Adrenal gland (tissue), 9 donors: ENCODE measurements at regions not wholly inside any gene's neighbourhood (a gene's known extent, or its start where the extent isn't known, plus 50 kb on each side); places are given as distances from the start of the nearest gene placed in this dataset.

ENCODE experiments used
- DNase-seq, 7 donors: peaks; one replicate each; pipeline ENCODE4 v3.0.0-alpha.2; 2019 to 2020
- H3K27ac ChIP-seq, 5 donors: fragments of 200-600 bp; sonication (generic) in 4 of 5; 1 replicate in 3 of 5; 2 replicates in 2 of 5; pipeline versions ENCODE4 v1.5.1 to v1.8.0; 2016 to 2020; ENCODE audit warnings: mild to moderate bottlenecking in 1 of 5
- H3K27me3 ChIP-seq: fragments of 200-600 bp; 2 replicates; pipeline ENCODE4 v1.8.0; 2021
- H3K36me3 ChIP-seq, 2 donors: fragments of 200-600 bp; replicated peaks in 1 of 2; 1 replicate in 1 of 2; 2 replicates in 1 of 2; pipeline versions ENCODE4 v1.5.1 to v1.8.0; 2018 to 2022
- H3K4me1 ChIP-seq, 2 donors: fragments of 200-600 bp; replicated peaks in 1 of 2; 1 replicate in 1 of 2; 2 replicates in 1 of 2; pipeline versions ENCODE4 v1.5.1 to v1.8.0; 2018 to 2021
- H3K4me3 ChIP-seq, 4 donors: fragments of 200-600 bp; sonication (generic) in 3 of 4; one replicate each; pipeline ENCODE4 v1.5.1; 2016 to 2018
- H3K9me3 ChIP-seq, 3 donors: fragments of 200-600 bp; sonication (generic) in 1 of 3; replicated peaks in 1 of 3; 1 replicate in 2 of 3; 2 replicates in 1 of 3; pipeline versions ENCODE4 v1.5.1 to v1.8.0; 2016 to 2021
- POLR2A ChIP-seq, 2 donors: fragments of 450-650 bp; IDR thresholded peaks; one replicate each; pipeline ENCODE4 v1.6.1; 2017; ENCODE audit warnings: antibody characterized with exemption in 2 of 2, mild to moderate bottlenecking in 2 of 2, moderate library complexity in 1 of 2
- WGBS, 4 donors: extraction: QIAGEN DNeasy Blood & Tissue Kit in 2 of 4; methylation state at CpG; one replicate each; pipeline versions ENCODE4 v1.1.5 to v1.1.7; 2013 to 2017; 5-methylcytosine and 5-hydroxymethylcytosine counted together
- intact Hi-C, 2 donors: fragments of 100-400 bp; cut with DNase I; formaldehyde crosslinking; loops; one replicate each; pipeline versions ENCODE4 v1.14.1 to v1.15.0; 2022 to 2023
- TF ChIP-seq, protein P1 (sequence below), 6 experiments: fragments of 450-650 bp in 4 of 6; fragments of 200-600 bp in 2 of 6; sonication (generic) in 1 of 6; IDR thresholded peaks; 1 replicate in 5 of 6; 2 replicates in 1 of 6; pipeline versions ENCODE4 v1.5.1 to v1.8.0; 2016 to 2021; ENCODE audit warnings: antibody characterized with exemption in 6 of 6, mild to moderate bottlenecking in 2 of 6, moderate library complexity in 1 of 6
- donor health status: healthy with polysubstance abuse.
- donor health status: Bipolar disorder and iron deficiency.
- donor health status: DM: yes; HTN: yes; CAD: no.
- donor health status: DM: no; HTN: no; CAD: no.
- donor health status: DM: no; HTN: no; CAD: no.

GRCh38 chr14:88079624-88080023 lies 74.7 kb downstream of the GPR65 start:
- H3K4me3 ChIP-seq = no peak overlapping the region
- 72 to 83% (median 78%) methylated on average over 2 of the region's 2 CpGs for WGBS, 4 donors
- H3K27me3 ChIP-seq = no peaks in the 10 kb centered on the region
- intact Hi-C loops = no loop called here
- H3K36me3 ChIP-seq = no peaks in the 10 kb centered on the region
- DNase-seq = no peak
- H3K4me1 ChIP-seq = no peaks in the 10 kb centered on the region
- H3K9me3 ChIP-seq = no peaks in the 10 kb centered on the region
- no peak overlapping the region for H3K27ac ChIP-seq
- TF ChIP-seq POLR2A (IDR thresholded peaks at IDR 0.05) = no peak
- TF ChIP-seq, protein P1, sequence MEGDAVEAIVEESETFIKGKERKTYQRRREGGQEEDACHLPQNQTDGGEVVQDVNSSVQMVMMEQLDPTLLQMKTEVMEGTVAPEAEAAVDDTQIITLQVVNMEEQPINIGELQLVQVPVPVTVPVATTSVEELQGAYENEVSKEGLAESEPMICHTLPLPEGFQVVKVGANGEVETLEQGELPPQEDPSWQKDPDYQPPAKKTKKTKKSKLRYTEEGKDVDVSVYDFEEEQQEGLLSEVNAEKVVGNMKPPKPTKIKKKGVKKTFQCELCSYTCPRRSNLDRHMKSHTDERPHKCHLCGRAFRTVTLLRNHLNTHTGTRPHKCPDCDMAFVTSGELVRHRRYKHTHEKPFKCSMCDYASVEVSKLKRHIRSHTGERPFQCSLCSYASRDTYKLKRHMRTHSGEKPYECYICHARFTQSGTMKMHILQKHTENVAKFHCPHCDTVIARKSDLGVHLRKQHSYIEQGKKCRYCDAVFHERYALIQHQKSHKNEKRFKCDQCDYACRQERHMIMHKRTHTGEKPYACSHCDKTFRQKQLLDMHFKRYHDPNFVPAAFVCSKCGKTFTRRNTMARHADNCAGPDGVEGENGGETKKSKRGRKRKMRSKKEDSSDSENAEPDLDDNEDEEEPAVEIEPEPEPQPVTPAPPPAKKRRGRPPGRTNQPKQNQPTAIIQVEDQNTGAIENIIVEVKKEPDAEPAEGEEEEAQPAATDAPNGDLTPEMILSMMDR (IDR thresholded peaks at IDR 0.05) = no peak

DNA sequence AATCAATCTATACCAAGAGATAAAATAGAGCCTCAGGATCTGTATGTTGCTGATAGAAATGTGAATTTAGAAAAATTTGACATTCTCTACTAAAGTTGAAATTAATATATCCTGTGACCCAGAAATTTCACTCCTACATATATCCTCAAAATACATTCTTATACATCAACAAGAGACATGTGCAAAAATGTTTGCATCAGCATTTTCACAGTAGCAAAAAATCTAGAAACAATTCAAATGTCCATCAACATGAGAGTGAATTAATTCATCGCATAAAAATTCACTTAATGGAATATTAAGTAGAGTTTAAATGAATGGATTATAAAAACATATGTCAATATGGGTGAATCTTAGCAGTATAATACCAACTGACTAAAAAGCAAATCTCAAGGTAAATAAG lies 80.8 kb downstream of the GPR65 start:
- TF ChIP-seq, protein P1 (IDR thresholded peaks at IDR 0.05) = no peak
- no peak for TF ChIP-seq POLR2A (IDR thresholded peaks at IDR 0.05)
- 73 to 96% (median 85%) methylated on average over 1 of the region's 1 CpG for WGBS, 4 donors
- H3K4me1 ChIP-seq = no peaks in the 10 kb centered on the region

DNA sequence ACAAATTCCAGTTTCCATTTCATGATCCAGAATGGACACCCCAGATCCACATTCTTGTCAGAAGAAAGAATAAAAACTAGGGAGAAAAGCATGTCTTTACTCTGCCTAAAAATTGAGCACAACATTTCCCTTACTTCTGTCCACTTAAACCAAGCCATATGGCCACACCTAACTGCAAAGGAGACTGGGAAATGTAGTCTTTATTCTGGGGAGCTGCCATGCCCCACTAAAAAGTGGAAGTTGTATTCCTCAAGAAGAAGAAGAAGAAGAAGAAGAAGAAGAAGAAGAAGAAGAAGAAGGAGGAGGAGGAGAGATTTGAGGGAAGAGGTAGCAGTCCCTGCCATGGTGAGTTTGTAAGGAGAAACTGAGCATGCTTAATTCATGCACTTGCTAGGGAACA lies 84.5 kb downstream of the GPR65 start:
- no peaks in the 10 kb centered on the region for H3K9me3 ChIP-seq
- H3K27ac ChIP-seq = no peak overlapping the region
- intact Hi-C loops = no loop called here
- H3K27me3 ChIP-seq = no peaks in the 10 kb centered on the region
- TF ChIP-seq POLR2A (IDR thresholded peaks at IDR 0.05) = no peak
- TF ChIP-seq, protein P1 (IDR thresholded peaks at IDR 0.05) = no peak
- H3K36me3 ChIP-seq = no peaks in the 10 kb centered on the region
- no peak overlapping the region for H3K4me3 ChIP-seq
- no peak for DNase-seq
- no peaks in the 10 kb centered on the region for H3K4me1 ChIP-seq

More for the DNA sequence above, 80.8 kb downstream of the GPR65 start:
- no peaks in the 10 kb centered on the region for H3K36me3 ChIP-seq
- no peaks in the 10 kb centered on the region for H3K9me3 ChIP-seq
- no peaks in the 10 kb centered on the region for H3K27me3 ChIP-seq
- no peak overlapping the region for H3K4me3 ChIP-seq
- intact Hi-C loops = no loop called here
- H3K27ac ChIP-seq = no peak overlapping the region
- no peak for DNase-seq

DNA sequence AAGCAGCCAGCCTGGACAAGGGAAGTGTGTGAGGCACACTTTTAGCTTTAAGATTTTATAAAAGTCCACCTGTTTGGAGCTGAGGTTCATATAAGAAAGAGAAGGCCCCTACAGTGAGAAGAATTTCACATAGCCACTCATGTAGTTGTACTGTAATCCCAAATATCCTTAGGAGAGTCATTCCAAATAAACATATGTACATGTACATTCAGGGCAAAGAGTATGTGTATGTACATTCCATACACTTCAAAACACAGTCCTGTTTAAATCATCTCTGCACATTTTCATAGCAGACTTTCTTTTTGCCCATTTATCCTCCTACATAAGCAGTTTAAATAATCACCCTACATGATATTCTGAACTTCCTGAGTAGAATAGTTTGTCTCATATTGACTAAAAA lies 87.6 kb downstream of the GPR65 start:
- intact Hi-C loops = no loop called here
- Histone ChIP-seq H3K36me3 (no peaks in the 10 kb centered on the region), H3K27me3 (no peaks in the 10 kb centered on the region), H3K4me1 (no peaks in the 10 kb centered on the region), H3K4me3 (no peak overlapping the region), H3K27ac (no peak overlapping the region), H3K9me3 (no peaks in the 10 kb centered on the region)
- TF ChIP-seq, protein P1 (IDR thresholded peaks at IDR 0.05) = no peak
- DNase-seq = no peak
